PC-3 (cell line): ENCODE measurements at regions not wholly inside any gene's neighbourhood (a gene's known extent, or its start where the extent isn't known, plus 50 kb on each side); places are given as distances from the start of the nearest gene placed in this dataset.

Experiments
- ATAC-seq: fragments of 200-7000 bp; cut with Tn5 transposase; 2 replicates; pipeline ENCODE4 v1.9.1; 2020; ENCODE audit warnings: mild to moderate bottlenecking, moderate library complexity
- BruUV-seq: library from RNA; stranded (reverse); fragments of 400-500 nt; replicated peaks from 2 replicates; lab custom pipeline; 2021; lab: Mats Ljungman, UMichigan
- CTCF ChIA-PET: fragments of 300-600 bp; sonication (Branson Sonifier 250); formaldehyde crosslinking; loops from one replicate; lab custom pipeline; 2022; ENCODE audit warnings: antibody characterized with exemption; lab: Charles Lee
- POLR2A ChIA-PET: fragments of 300-600 bp; sonication (Branson Sonifier 250); formaldehyde crosslinking; loops from one replicate; lab custom pipeline; 2022; ENCODE audit warnings: antibody characterized with exemption; ENCODE audit not compliant: unreplicated experiment; lab: Charles Lee
- DNase-seq: peaks from one replicate; pipeline ENCODE4 v3.0.0-alpha.2; 2015
- H2AFZ ChIP-seq: fragments of 300-600 bp; sonication (generic); 2 replicates; pipeline ENCODE4 v1.6.0; 2016; ENCODE audit warnings: antibody characterized with exemption, low read length
- H3F3A ChIP-seq: fragments of 300-600 bp; sonication (generic); one replicate; pipeline ENCODE4 v1.6.0; 2017; ENCODE audit warnings: antibody characterized with exemption, low read length, control low read depth, mild to moderate bottlenecking; ENCODE audit not compliant: unreplicated experiment
- H3K27ac ChIP-seq: fragments of 300-600 bp; sonication (generic); 2 replicates; pipeline ENCODE4 v1.5.1; 2016; ENCODE audit warnings: mild to moderate bottlenecking, low read length
- H3K27me3 ChIP-seq: fragments of 300-600 bp; sonication (generic); 2 replicates; pipeline ENCODE4 v1.6.1; 2016; ENCODE audit warnings: low read length, mixed read lengths
- H3K36me3 ChIP-seq: fragments of 300-600 bp; sonication (generic); 2 replicates; pipeline ENCODE4 v1.6.1; 2016; ENCODE audit warnings: low read depth, mixed run types, low read length, mixed read lengths
- H3K4me1 ChIP-seq: fragments of 300-600 bp; sonication (generic); 2 replicates; pipeline ENCODE4 v1.5.1; 2016; ENCODE audit warnings: low read length; ENCODE audit not compliant: insufficient read depth
- H3K4me2 ChIP-seq: fragments of 300-600 bp; sonication (generic); 2 replicates; pipeline ENCODE4 v1.6.0; 2016; ENCODE audit warnings: low read length
- H3K4me3 ChIP-seq: fragments of 300-600 bp; sonication (generic); 2 replicates; pipeline ENCODE4 v1.5.1; 2016; ENCODE audit warnings: mild to moderate bottlenecking, low read length, mixed read lengths
- H3K79me2 ChIP-seq: fragments of 300-600 bp; sonication (generic); 2 replicates; pipeline ENCODE4 v1.6.1; 2017; ENCODE audit warnings: low read length, mixed read lengths
- H3K9ac ChIP-seq: fragments of 300-600 bp; sonication (generic); 2 replicates; pipeline ENCODE4 v1.6.0; 2016; ENCODE audit warnings: mild to moderate bottlenecking, low read length
- H3K9me2 ChIP-seq: fragments of 300-600 bp; sonication (generic); replicated peaks from 2 replicates; pipeline ENCODE4 v1.6.1; 2016; ENCODE audit warnings: mixed run types, low read length, mixed read lengths
- H3K9me3 ChIP-seq: fragments of 300-600 bp; sonication (generic); 2 replicates; pipeline ENCODE4 v1.6.1; 2016; ENCODE audit warnings: low read length, mixed read lengths
- H4K20me1 ChIP-seq: fragments of 300-600 bp; sonication (generic); 2 replicates; pipeline ENCODE4 v1.6.1; 2016; ENCODE audit warnings: low read length, mixed read lengths
- CTCF ChIP-seq: fragments of 300-600 bp; sonication (generic); conservative IDR thresholded peaks from 2 replicates; pipeline ENCODE4 v1.5.1; 2017; ENCODE audit warnings: antibody characterized with exemption, low read depth, mild to moderate bottlenecking, low read length
- EZH2 ChIP-seq: fragments of 300-600 bp; sonication (generic); IDR thresholded peaks from one replicate; pipeline ENCODE4 v1.6.1; 2017; ENCODE audit warnings: antibody characterized with exemption, mild to moderate bottlenecking, low read length; ENCODE audit not compliant: unreplicated experiment
- EZH2phosphoT487 ChIP-seq: fragments of 300-600 bp; sonication (generic); IDR thresholded peaks from 2 replicates; pipeline ENCODE4 v1.6.1; 2018; ENCODE audit warnings: mild to moderate bottlenecking, antibody characterized with exemption, low read length, borderline replicate concordance
- intact Hi-C: fragments of 100-400 bp; cut with micrococcal nuclease; formaldehyde crosslinking; loops from 2 replicates; pipeline ENCODE4 v1.9.0; 2023

- TF ChIP-seq EZH2phosphoT487 (no peak), CTCF (no peak), EZH2 (no peak)
- Histone ChIP-seq H3K4me3 (no peak overlapping the region), H3K4me2 (no peak overlapping the region), H3K27ac (no peak overlapping the region), H3K9me2 (no peaks in the 10 kb centered on the region), H3K79me2 (no peaks in the 10 kb centered on the region), H3F3A (no peaks in the 10 kb centered on the region), H3K9me3 (no peaks in the 10 kb centered on the region), H3K9ac (no peak overlapping the region), H3K4me1 (no peaks in the 10 kb centered on the region), H4K20me1 (no peaks in the 10 kb centered on the region), H3K36me3 (no peaks in the 10 kb centered on the region), H3K27me3 (no peaks in the 10 kb centered on the region), H2AFZ (no peak overlapping the region)
- BruUV-seq, result no TSS peak
- intact Hi-C loops, result no loop called here
- ChIA-PET POLR2A (no interaction called here), CTCF (no interaction called here)
- DNase-seq (no peak), ATAC-seq (no peak)
Observed at GRCh38 chr4:63786171-63786570, 623.1 kb downstream of the TECRL start.

- Histone ChIP-seq H3K79me2 (no peaks in the 10 kb centered on the region), H3K4me1 (no peaks in the 10 kb centered on the region), H3K36me3 (no peaks in the 10 kb centered on the region), H3K27me3 (no peaks in the 10 kb centered on the region), H3K9me3 (no peaks in the 10 kb centered on the region), H3K9me2 (no peaks in the 10 kb centered on the region), H3F3A (no peaks in the 10 kb centered on the region), H2AFZ (no peak overlapping the region), H3K4me2 (no peak overlapping the region), H4K20me1 (no peaks in the 10 kb centered on the region), H3K9ac (no peak overlapping the region), H3K27ac (no peak overlapping the region), H3K4me3 (no peak overlapping the region)
- intact Hi-C loops, result no loop called here
- ChIA-PET CTCF (no interaction called here), POLR2A (no interaction called here)
- no peak for TF ChIP-seq CTCF
- no TSS peak for BruUV-seq
- ATAC-seq, result peak; percentile 18; the same call in 1 of the 2 replicates
- peak; percentile 11 for DNase-seq
Observed at GRCh38 chr4:63784822-63785221, 624.4 kb downstream of the TECRL start.

- H4K20me1 ChIP-seq, result no peaks in the 10 kb centered on the region
- H3K4me3 ChIP-seq, result no peak overlapping the region
- ChIA-PET POLR2A (no interaction called here), CTCF (no interaction called here)
- no TSS peak for BruUV-seq
- H3K9me2 ChIP-seq, result no peaks in the 10 kb centered on the region
- no peaks in the 10 kb centered on the region for H3F3A ChIP-seq
- ATAC-seq (no peak), DNase-seq (no peak)
- H3K36me3 ChIP-seq, result no peaks in the 10 kb centered on the region
- intact Hi-C loops, result no loop called here
- TF ChIP-seq EZH2phosphoT487 (no peak), EZH2 (no peak), CTCF (no peak)
- H2AFZ ChIP-seq, result no peak overlapping the region
- no peak overlapping the region for H3K27ac ChIP-seq
- H3K9me3 ChIP-seq, result no peaks in the 10 kb centered on the region
- H3K9ac ChIP-seq, result no peak overlapping the region
- no peaks in the 10 kb centered on the region for H3K27me3 ChIP-seq
- H3K4me2 ChIP-seq, result no peak overlapping the region
- H3K4me1 ChIP-seq, result no peaks in the 10 kb centered on the region
- no peaks in the 10 kb centered on the region for H3K79me2 ChIP-seq
Observed at GRCh38 chr4:63777601-63778000, 631.6 kb downstream of the TECRL start.
